ENCODE measurements at regions not wholly inside any gene's neighbourhood (a gene's known extent, or its start where the extent isn't known, plus 50 kb on each side); places are given as distances from the start of the nearest gene placed in this dataset.
"Not testable (repeated sequence)": the region's sequence is repeated elsewhere in the genome, so short reads cannot be mapped to it uniquely, and the experiment has no call there.

DNA sequence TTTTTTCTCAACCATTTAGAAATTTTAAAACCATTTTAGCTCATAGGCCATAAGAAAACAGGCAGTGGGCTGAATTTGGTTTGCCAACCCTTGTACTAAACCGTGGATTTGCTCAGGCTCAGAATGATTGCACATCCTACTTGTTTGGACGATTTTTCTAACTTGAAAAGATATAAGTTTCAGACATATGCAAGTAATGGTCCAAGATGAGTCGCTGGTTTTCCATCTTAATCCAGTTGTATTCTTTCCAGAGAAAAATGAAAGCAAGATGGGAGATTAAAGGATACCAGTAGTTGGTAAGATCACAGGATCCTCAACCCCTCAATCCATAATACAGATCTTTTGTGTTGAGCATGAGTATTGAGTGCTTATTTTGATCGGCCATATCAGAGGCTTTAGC lies 250.9 kb downstream of the TINAG start:
- intact Hi-C loops (cut with micrococcal nuclease): no loop called here

DNA sequence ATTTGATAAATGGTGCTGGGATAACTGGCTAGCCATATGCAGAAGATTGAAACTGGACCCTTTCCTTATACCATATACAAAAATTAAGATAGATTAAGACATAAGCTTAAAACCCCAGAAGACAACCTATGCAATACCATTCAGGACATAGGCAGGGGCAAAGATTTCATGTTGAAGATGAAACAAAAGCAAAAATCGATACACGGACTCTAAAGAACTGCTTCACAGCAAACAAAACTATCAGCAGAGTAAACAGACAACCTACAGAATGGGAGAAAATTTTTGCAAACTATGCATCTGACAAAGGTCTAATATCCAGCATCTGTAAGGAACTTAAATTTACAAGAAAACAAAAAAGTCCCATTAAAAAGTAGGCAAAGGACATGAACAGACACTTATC lies 255.9 kb downstream of the TINAG start:
- intact Hi-C loops (cut with micrococcal nuclease): not testable (repeated sequence)

DNA sequence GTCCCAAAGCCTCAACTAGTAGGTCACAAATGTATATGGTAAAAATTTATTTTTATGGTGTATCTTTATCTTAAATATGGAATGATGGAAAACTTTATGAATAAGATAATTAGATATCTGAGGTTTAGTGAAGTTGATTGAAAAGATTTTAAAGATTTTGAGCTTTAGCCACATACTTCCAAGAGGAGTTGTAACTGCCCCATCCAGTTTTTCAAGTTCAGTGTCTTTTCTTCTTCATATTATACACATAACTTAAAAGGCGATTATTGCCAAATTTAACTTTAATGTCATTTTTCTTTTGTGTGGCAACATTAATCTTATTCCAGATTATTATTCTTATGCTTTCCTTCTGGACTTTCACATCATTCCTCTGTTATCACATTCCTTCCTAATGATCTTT lies 266.4 kb downstream of the TINAG start:
- intact Hi-C loops (cut with micrococcal nuclease): no loop called here

DNA sequence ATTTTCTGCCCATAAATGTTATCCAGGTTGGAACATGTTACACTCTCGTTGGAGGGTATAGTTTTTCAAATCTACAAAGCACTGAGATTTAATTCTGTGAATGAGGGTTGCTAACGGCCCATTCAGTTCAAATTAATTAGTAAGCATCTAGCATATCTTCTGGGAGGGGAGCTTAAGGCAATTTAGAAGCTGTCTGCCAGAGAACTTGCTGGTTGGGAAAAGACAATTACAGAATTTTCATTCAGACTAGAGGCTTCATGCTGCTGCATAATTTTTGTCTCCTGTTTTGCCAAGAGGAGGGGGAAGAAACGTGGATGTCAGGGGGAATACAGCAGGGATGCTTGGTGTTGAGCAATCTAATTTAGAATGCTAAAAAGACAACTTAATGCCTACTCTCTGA lies 268.3 kb upstream of the FAM83B start:
- intact Hi-C loops (cut with micrococcal nuclease): no loop called here

DNA sequence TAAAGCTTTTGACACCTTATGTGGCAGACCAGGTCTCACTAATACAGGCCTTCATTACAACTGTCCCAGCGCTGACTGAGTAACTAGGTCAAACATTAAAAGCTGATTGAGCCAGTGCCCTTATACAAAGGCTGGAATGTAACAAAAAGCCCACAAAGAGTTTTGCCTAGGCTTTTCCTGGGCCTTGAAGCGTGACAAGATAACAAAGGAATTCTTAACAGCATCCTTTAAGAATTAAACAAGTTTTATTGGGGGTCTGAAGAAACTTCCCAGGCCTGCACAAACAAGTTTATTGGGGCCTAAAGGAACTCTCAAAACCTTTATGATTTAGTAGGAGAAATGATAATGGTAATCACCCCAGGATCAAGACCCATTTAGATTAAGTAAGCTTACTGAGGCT lies 267.6 kb upstream of the FAM83B start:
- intact Hi-C loops (cut with micrococcal nuclease): no loop called here

DNA sequence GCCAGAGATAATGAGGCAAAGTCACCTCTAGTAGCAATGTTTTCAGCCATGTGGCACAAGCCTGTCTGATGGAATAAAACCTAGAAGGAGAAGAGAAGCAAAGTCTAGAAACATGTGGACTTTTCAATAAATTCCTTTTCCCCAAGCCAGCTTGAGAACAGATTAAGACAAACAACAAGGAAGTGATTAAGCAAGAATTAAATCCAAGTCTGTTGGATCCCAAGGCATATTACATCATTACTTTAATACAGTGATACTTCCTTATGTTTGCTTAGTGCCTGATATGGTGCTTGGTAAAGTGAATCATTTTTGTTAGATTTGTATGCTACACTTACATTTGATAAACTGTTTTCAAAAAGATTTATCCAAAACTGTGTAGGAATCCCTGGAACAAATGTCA lies 260.3 kb upstream of the FAM83B start:
- intact Hi-C loops (cut with micrococcal nuclease): no loop called here

DNA sequence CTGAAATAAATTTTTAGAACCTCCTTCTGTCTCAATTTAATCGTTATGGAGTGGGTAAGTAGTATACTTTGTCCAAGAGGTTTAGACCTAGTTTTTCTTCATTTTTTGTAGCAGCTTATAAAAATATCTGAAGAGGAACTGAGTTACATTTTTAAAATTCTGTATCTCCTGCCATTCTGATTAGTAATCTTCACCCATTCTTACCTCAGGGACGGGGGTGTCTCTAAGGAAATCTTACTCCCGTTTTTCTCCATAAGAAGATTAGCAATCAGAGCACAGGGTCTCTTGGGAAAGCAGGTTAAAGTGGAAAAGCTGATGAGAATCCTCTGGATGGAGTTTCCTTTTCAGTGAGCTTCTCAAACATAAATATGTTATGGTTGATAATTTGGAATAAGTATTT lies 259.3 kb upstream of the FAM83B start:
- intact Hi-C loops (cut with micrococcal nuclease): no loop called here

DNA sequence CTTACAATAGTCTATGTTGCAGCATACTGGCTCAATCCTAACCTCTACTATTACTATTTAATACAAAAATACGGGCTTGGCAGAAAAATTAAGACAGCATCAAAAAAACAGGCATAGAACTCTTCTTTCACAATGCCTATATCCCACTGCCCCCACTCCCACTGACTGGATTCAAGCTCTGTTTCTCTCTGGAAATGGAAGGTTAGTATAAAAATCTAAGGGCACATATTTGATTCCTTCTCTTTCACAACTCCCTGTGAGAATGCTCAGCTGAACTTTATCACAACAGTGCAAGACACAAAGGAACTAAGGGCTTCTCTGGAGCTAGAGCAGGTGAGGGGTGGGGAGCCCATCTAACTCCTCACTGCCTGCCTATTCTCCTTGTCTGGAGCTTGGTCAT lies 258.4 kb upstream of the FAM83B start:
- intact Hi-C loops (cut with micrococcal nuclease): no loop called here

DNA sequence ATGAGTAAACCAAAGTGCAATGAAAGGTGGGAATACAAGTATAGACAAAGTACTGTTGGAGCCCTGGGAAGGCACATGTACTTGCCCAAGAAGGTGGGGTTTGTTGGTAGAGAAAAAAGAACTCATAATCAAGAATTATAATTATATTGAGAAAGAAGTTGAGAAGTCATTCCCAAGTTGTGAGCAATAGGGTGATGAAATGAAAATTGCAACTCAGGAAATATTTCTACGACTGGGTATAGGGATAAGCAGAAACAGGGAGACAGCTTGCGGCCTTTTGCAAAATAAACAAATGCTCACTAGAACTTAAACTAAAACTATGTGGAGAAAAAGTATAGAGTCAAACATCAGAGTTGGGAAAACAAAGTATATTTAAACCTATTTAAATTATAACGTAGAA lies 250.7 kb upstream of the FAM83B start:
- intact Hi-C loops (cut with micrococcal nuclease): no loop called here

DNA sequence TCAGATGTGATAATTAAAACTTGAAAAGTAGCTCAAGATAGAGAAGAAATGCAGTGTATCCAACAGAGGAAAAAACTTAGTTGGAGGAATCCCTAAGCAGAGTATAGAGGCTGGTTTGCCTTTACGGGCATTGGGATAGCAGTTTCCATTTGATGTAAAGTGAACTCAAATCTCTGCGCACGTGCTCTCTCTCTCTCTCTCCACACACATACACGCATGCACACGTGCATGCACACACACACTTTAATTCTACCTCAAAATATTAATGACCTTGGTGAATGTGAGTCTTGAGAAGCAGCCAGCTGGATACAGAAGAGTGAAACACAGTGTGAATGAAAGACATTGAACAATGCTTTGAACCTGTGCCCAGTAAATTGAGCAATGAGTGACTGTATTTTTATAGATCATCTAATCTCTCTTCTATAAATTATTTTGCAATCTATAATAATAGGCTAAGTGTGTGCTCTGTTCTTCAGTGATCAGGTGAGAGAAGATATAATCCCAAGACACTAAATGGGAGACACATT lies 247.7 kb upstream of the FAM83B start:
- intact Hi-C loops (cut with micrococcal nuclease): no loop called here

DNA sequence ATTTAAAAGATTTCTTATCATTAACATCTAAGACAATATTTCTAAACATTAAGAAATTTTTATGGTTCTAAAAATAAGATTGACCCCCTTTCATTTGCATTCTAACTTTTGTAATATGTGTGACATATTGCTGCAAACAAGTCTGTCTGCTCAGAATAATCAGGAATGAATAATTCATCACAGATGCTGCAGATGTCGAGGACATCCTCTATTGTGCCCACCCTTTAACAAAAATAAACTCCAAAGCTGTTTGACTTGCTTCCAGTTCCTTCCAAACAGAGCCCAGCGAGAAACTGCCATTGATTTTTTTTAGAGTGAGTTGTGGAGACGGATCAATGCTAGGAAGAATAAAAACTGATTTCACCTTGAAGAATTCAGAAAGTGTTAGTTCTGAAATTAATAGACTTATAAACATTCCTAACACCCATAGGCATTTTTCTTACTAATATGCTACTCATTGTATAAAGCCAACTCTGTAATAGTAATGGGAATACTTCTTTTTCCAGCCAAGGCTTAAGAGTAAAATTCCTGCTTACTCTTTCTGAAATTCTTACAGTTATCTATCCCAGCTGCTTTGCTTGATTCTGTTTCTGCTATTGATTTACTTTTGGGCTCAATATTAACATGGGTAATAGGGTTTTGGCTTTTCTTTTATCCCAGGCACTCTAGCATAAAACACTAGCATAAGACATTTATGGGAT lies 244.8 kb upstream of the FAM83B start:
- intact Hi-C loops (cut with micrococcal nuclease): no loop called here

DNA sequence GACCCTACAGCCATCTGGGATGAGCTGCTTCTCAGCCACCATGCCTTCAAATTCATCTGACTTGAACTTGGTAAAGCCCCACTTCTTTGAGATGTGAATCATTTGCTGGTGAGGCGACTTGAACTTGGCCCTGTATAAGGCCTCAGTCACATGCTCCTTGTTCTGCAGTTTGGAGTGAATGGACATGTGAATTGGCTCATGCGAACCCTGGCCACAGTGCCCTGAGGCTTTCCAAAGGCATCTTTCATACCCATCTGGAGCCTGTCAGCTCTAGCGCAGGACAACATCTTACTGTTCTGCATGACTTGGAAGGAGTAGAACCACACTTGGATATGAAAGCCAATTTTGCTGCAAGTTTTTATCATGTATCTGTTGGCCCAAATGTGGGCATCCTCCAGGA lies 244.0 kb upstream of the FAM83B start:
- intact Hi-C loops (cut with micrococcal nuclease): no loop called here

DNA sequence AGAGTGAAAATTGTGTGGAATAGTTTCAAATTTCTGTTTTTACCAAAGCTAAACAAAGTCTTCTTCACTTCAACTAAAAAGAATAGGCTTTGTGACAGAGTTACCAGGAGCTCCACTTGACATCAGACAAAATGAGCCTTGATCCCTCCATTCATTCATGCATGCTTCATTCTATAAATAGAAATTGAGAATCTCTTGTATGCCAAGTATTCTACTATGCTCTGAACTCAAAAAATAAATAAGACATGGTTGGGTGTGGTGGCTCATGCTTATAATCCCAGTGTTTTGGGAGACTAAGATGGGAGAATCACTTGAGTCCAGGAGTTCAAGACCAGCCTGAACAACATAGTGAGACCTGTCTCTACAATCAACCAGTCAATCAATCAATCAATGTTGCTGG lies 236.6 kb upstream of the FAM83B start:
- intact Hi-C loops (cut with micrococcal nuclease): no loop called here

DNA sequence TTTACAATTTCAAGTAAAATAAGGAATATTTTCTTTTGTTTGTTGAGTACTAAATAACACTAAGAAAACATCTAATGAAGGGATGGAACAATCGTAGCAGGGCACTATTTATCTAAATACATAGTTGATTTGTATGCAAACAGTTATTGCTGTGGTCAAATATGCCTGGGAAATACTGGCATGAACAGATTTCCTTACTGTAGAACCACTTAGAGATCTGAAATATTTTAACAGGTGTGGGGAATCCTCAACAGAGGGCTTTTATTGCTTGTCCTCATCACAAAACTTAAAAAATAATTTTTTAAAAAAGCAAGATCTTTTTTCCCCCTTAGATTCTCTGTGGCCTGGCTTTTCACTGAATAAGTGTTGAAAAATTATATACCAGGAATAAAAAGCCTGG lies 233.0 kb upstream of the FAM83B start:
- intact Hi-C loops (cut with micrococcal nuclease): no loop called here

DNA sequence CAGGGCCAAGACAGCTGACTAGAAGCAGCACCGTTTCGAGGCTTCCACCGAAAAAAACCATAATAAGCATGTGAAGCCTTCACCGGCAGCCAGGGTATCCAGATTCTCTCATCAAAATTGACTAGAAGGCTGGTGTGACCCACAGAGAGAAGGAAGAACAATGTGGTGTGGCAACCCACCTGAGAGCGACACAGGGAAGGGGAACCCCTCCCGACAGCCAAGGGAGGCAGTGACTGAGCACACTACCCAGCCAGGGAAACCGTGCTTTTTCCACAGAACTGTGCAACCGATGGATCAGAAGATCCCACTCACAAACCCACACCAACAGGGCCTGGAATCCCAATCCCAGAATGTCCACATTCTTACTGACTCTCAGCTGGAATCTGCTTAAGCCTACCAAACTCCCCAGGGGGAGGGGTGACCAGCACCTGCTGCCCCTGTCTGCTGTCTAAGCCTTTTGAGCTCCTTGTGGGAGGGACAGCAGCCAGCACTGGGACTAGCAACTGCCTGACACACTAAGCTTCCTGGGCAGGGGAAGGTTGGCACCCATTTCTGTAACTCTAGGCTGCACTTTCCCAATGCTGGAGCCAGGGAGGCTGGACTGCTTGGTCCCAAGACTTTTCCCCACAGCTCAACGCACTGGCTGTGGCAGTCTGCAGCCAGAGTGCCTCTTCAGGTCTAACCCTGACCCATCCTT lies 231.9 kb upstream of the FAM83B start:
- intact Hi-C loops (cut with micrococcal nuclease): no loop called here

DNA sequence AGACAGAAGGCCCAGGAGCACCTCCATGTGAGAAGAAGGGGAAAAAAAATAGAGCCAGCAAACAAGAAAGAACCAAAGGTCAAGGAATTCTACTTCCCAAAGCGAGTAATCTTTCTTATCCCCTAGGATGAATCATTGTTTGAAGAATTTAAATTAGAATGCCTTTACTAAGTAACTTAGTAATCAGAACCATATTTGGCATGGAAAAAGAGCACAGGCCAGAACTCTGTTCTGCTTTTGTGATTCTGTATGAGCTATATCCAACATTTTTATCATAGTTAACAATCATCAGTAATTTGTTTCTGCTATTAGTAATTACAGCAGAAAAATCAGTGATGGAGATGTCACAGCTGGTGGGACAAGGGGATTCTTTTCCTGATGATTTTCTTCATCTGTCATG lies 228.8 kb upstream of the FAM83B start:
- intact Hi-C loops (cut with micrococcal nuclease): no loop called here

DNA sequence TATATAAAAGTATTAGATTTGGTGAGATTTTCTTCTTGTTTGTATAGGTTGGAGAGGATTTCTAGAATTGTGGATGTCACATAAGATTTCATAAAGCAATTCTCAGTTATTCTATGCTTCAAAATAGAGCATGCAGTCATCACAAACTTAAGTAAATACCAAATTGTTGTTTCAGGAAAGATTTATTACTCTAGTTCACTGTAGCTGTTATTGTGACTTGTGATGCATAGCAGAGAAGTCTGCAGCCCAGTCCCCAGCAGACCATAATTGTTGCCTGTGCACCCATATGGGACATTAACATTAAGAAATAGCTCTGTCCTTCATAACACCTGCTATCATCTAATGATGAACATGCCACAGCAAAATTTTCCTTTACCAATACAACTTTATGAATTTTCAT lies 228.0 kb upstream of the FAM83B start:
- intact Hi-C loops (cut with micrococcal nuclease): no loop called here

DNA sequence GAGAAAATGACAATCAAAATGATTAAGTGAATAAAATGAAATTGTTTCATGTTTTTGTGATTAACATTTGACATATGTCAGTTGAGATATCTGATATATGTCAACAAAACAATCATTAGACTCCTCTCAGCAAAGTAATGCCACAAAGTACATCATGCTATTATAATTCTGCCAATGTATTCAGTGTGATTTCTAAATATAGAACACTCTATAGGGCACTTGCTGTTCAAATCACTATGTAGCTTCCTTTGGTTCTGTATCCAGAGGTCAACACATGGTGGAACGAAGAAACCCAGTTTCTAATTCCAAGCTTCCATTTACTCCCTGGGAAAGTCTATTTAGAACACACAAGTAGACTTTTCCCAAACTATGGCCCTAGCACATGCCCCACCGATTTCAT lies 227.5 kb upstream of the FAM83B start:
- intact Hi-C loops (cut with micrococcal nuclease): no loop called here

DNA sequence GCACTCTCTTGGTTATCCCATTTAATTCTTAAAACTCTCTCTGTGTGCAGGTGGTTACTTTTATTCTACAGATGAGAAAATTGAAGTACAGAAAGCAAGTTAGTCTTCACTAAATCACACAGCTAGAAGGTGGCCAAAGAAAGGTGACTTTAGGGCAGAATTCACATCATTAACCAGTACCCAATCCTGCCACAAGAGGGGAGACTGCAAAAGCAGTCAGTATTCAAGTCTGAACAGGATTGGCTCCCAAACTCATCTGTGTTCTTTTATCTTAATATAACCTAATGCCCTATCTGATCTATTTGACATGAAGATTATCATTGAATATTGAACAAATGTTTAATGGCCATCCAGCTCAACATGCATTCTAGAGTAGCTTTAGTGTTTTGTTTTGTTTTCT lies 225.3 kb upstream of the FAM83B start:
- intact Hi-C loops (cut with micrococcal nuclease): no loop called here

DNA sequence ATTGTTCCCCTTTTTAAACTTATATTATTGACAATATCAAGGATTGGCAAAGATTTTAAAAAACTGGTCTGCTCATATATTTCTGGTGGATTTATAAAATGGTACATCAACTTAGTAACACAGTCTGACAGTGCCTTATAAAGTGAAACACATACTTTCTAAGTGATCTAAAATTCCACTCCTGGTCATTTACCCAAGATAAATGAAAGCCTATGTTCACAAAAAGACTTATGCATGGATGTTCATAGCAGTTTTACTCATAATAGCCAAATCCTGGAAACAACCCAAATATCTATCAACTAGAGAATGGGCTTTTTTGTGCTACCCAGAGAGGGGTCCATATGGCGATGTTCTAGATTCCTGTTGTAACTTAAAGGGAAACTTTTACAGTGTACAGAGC lies 222.4 kb upstream of the FAM83B start:
- intact Hi-C loops (cut with micrococcal nuclease): no loop called here

DNA sequence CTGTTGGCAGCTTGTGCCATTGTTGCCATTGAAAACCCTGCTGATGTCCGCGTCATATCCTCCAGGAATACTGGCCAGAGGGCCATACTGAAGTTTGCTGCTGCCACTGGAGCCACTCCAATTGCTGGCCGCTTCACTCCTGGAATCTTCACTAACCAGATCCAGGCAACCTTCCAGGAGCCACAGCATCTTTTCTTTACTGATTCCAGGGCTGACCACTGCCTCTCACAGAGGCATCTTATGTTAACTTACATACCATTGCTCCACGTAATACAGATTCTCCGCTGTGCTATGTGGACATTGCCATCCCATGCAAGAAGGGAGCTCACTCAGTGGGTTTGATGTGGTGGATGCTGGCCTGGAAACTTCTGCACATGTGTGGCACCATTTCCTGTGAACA lies 221.8 kb upstream of the FAM83B start:
- intact Hi-C loops (cut with micrococcal nuclease): no loop called here

DNA sequence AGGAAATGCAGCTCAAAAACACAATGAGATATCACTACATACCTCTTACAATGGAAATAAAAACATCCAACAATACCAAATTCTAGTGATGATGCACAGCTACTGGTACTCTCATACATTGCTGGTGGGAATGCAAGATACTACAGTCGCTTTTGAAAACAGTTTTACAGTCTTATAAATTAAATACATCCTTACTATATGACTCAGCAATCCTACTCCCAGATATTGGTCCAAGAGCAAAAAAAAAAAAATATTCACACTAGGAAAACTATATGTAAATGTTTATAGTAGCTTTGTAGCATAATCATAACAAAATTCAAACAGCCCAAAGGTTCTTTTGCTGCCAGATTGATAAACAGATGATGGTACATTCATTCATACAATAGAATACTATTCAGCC lies 217.4 kb upstream of the FAM83B start:
- intact Hi-C loops (cut with micrococcal nuclease): no loop called here

DNA sequence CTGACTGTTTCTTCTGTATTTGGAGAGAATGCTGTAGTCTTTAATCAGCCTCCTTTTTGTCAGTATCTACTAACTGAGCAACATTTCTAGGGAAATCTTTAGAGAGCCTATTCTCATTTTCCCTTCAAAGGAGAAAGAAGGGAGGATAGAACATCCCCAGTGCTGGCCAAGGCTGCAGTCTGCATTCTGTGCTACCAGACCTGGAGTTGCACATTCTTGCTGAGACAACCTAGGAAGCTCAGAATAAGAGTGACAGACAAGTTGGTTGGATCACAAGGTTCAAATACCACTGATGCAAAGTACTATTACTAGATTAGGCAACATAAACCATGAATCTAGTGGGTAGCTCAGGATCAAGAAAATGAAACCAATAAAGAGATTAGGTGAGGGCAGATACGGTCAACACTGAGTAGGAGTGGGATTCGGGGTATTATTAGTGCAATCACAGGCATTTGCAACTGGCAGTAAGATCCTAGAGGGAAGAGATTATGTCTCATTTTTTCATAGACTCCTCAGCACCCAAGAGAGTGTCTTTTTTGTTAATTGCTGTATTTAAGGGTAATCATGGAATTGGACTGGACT lies 213.5 kb upstream of the FAM83B start:
- intact Hi-C loops (cut with micrococcal nuclease): no loop called here

Data from T-helper 1 cell treated with Interleukin-12 subunit alpha and Interleukin-12 subunit beta and Interleukin-4 antibody, amounts not matched to agents 30 ng/mL and 1 ng/mL, for 36 hours (primary cell).